ENCODE measurements at regions not wholly inside any gene's neighbourhood (a gene's known extent, or its start where the extent isn't known, plus 50 kb on each side); places are given as distances from the start of the nearest gene placed in this dataset.

GRCh38 chr7:131733604-131734003 lies 177.2 kb upstream of the PODXL start:
- no peak overlapping the region for H3K4me3 ChIP-seq (ENCODE audit: low read length)
- no peak for TF ChIP-seq CTCF (conservative IDR thresholded peaks at IDR 0.05; ENCODE audit: low read depth, low read length)
- no peak for DNase-seq (ENCODE audit: low read depth)

- H3K4me3 ChIP-seq (ENCODE audit: low read length): no peak overlapping the region
- no peak for TF ChIP-seq CTCF (conservative IDR thresholded peaks at IDR 0.05; ENCODE audit: low read depth, low read length)
- no peak for DNase-seq (ENCODE audit: low read depth)
Observed at GRCh38 chr7:131727189-131727588, 170.8 kb upstream of the PODXL start.

- TF ChIP-seq CTCF (conservative IDR thresholded peaks at IDR 0.05; ENCODE audit: low read depth, low read length): no peak
- no peak for DNase-seq (ENCODE audit: low read depth)
- H3K4me3 ChIP-seq (ENCODE audit: low read length): no peak overlapping the region
Observed at GRCh38 chr7:131726686-131727085, 170.3 kb upstream of the PODXL start.

GRCh38 chr7:131726031-131726430 lies 169.6 kb upstream of the PODXL start:
- no peak overlapping the region for H3K4me3 ChIP-seq (ENCODE audit: low read length)
- DNase-seq (ENCODE audit: low read depth): no peak
- TF ChIP-seq CTCF (conservative IDR thresholded peaks at IDR 0.05; ENCODE audit: low read depth, low read length): no peak

- no peak for TF ChIP-seq CTCF (conservative IDR thresholded peaks at IDR 0.05; ENCODE audit: low read depth, low read length)
- H3K4me3 ChIP-seq (ENCODE audit: low read length): no peak overlapping the region
- no peak for DNase-seq (ENCODE audit: low read depth)
Observed at GRCh38 chr7:131724776-131725345, 168.4 kb upstream of the PODXL start.

GRCh38 chr7:131723926-131724325 lies 167.5 kb upstream of the PODXL start:
- H3K4me3 ChIP-seq (ENCODE audit: low read length): no peak overlapping the region
- no peak for TF ChIP-seq CTCF (conservative IDR thresholded peaks at IDR 0.05; ENCODE audit: low read depth, low read length)
- no peak for DNase-seq (ENCODE audit: low read depth)

- no peak overlapping the region for H3K4me3 ChIP-seq (ENCODE audit: low read length)
- no peak for DNase-seq (ENCODE audit: low read depth)
- no peak for TF ChIP-seq CTCF (conservative IDR thresholded peaks at IDR 0.05; ENCODE audit: low read depth, low read length)
Observed at GRCh38 chr7:131722371-131722770, 165.9 kb upstream of the PODXL start.

Data from retinal pigment epithelial cell (primary cell).